HG02763 (cell line): ENCODE measurements at regions not wholly inside any gene's neighbourhood (a gene's known extent, or its start where the extent isn't known, plus 50 kb on each side); places are given as distances from the start of the nearest gene placed in this dataset.
A peak's percentile ranks its signal among the peaks of the same experiment; 100 is the strongest.
"Not testable (repeated sequence)": the region's sequence is repeated elsewhere in the genome, so short reads cannot be mapped to it uniquely, and the experiment has no call there.

Experiments used
- ATAC-seq: cut with Tn5 transposase; IDR thresholded peaks from one replicate; pipeline ENCODE4 v1.9.1; 2021; ENCODE audit warnings: mild to moderate bottlenecking, moderate library complexity; ENCODE audit not compliant: unreplicated experiment

DNA sequence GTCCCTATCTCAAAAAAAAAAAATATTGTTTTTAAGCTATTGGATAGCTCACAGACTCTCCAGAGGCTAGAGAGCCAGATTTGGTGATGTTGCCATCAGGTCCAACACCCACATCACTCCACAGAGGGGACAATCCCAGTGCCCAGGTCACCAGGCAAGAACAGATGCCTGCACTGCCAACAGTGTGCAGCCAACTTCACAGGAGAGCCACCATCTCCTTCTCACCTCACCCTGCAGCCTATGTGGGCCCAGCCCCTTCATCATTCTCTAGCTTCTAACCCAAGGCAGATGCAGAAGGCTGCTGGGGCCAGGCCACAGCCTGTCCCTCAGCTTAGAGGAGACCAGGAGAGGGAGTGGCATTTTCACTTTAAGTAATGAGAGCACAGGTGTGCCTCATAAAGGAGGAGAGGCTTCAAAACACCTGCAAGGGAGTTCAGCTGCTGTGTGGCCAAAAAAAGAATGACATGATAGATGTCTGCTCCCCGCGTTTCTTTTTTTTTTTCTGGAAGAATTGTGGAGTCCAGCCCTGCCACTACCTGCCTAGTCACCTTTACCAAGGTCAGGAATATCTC, 98.0 kb upstream of the ZSWIM2 start:
- no peak for ATAC-seq

DNA sequence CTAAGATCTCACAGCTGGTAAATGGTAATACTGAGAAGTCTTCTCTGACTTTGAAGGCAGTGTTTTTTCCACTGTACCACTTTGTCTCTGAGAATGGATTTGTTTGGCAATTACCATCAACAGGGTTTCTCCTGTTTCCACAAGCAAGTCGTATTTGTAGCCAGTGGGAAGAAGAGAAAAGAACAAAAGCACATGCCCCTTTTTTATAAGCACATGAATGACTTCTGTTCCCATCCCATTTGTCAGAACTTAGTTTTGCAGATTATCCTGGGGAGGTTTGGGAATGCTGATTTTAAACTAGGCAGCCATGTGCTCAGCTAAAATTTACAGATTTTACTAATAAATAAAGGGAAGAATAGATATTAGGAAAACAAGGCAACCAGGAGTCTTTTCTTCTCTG, 92.9 kb upstream of the ZSWIM2 start:
- no peak for ATAC-seq

DNA sequence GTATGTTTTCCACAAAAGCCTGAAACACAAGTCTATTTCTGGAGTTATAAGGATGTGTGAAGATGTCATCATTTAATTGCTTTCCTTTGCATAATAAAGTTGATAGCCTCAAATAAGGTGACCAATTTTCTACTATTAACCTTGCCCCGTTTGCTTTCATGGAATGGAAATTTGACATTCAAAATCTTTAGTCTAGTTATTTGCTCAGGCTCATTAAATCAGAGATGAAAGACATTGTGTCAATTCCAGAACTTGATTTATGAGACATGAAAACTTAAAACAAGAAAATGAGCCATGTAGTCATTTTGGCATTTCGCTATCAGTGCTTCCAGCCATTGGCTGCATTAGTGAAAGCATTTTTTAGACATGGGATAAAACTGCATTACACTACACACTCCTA, 91.5 kb upstream of the ZSWIM2 start:
- no peak for ATAC-seq

DNA sequence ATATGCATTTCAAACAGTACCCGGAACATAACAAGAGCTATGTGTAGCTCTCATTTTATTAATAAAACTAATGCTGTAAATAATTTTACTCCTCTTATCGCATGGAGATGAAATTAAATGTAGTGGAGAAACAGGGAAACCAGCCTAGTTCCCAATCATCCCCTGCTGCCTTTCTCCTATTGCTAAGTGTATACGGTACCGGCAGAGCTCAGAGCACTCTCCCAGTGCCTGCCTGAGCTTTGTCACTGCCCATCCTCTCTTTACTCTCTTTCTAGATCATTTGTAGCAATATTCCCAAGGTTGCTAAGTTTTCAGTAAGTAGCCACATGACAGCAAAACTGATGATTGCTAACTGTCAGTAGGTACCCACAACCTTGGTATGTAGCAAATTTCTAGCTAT, 85.5 kb upstream of the ZSWIM2 start:
- no peak for ATAC-seq

DNA sequence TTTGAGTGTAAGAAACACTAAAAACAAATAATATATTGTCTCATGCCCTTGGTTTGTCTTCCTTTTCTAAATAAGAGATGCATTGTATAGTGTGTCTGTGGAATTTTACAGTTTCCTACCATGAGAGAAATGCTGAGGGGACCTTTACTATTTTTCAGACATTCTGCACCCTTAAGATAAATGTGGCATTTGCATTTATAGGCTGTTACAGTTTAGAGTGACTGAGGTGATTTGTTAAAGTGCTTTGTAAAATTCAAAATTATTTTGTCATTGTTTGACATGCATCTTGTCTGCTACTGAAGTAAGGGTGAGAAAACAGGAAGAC, 78.9 kb upstream of the ZSWIM2 start:
- ATAC-seq, result no peak

DNA sequence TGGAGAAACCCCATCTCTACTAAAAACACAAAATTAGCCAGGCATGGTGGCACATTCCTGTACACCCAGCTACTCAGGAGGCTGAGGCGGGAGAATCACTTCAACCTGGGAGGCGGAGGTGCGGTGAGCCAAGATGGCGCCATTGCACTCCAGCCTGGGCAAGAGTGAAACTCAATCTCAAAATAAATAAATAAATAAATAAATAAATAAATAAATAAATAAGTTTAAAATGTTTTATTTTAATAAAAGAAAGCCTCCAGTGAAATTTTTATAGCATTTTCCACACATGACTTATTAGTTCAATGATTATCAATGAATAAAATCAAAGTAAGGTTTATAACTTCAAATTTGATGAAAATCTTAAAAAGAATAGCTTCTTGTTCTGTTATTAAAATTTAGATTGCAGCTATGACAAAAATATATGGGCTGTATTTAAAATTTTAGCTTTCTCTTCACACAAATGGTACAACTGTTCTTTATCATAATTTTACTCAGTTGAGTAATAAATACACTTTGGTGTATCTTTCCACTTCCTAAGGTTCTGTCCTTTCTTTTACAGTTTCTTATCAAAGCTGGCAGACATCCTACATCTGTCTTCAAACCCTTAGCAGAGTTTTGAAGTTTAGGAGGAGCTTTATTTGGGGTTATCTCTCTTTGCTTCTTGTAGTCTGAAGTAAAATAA, 78.4 kb upstream of the ZSWIM2 start:
- no peak for ATAC-seq

DNA sequence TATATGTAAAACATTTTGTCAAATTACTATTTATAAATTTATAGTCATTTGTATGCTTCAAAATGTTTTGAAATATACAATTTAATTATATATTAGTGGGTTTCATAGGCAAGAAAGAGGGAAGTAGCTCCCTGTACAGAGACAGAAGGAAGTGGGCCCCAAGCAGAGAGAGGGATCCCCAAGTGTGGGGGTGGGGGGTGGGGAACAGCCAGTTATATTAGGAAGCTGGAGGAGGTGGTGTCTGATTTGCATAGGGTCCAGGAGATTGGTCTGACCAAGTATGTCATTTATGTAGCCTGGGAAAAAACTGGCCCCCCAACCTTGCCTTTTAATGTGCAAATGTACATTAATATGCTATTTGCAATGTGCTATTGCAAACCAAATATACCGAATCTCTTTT, 76.5 kb upstream of the ZSWIM2 start:
- no peak for ATAC-seq

DNA sequence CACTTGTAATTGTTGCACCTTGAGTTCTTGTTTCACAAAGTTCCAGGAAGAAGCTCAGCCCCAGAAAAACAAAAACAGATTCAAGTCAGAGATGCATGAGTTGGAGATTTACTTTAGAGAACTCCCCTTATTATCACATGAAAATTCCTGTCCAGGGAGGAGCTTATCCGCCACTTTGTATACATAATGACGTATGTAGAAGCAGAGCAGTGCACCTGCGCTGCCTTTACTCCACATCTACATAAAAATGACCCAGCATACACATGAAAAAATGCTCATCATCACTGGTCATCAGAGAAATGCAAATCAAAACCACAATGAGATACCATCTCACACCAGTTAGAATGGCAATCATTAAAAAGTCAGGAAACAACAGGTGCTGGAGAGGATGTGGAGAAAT, 73.3 kb upstream of the ZSWIM2 start:
- ATAC-seq, result not testable (repeated sequence)

DNA sequence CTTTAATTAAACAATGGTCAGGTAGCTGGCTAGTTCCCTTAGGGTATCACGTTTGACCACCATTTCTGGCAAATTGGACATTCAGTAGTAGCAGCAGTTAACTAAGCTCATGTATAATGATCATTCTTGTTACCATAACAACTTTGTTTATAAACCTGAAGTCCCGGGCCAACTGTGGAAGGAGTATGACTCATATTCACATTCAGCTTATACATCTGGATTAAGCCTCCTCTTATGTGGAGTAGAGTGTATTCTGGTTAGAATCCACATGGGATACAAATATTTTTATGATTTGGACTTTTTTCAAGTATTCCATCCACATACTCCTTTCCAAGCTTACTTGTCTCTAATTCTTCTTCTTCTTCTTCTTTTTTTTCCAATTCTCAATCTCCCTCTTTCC, 70.3 kb upstream of the ZSWIM2 start:
- no peak for ATAC-seq

DNA sequence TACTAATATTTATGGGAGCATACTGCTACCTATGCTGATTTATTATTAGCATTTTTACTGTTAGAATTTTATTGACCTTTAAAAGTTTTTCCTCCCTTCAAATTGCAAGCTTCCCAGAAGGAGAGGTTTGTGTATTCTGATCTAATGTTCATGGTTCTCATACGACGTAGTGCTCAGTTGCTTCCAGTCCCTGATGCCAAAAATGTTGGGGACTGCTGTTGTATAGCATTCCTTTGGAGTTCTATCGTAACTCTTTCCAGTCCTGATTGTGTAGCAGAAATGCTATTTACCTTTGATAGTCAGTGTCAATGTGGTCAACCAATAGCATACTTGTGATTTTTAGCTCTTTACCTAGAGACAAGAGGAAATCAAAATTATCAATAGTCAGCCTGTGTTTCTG, 69.5 kb upstream of the ZSWIM2 start:
- no peak for ATAC-seq

DNA sequence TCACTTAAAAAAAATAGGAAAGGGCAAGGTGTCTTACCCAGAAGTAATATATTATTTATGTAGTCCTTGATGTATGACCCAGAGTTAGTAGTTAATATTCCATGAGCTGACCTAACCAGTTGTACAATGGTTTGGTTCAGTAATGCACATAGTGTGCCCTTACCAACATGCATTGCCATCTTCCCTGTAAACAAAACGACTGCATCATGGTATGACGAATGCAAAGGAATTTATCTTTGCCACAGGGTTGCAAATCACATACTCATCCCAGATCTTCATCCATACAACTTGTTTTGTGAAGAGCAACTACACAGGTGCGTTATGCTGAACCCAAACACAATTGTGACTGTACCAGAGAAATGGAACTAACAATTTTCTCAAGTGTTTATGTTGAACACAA, 68.9 kb upstream of the ZSWIM2 start:
- ATAC-seq, result no peak

DNA sequence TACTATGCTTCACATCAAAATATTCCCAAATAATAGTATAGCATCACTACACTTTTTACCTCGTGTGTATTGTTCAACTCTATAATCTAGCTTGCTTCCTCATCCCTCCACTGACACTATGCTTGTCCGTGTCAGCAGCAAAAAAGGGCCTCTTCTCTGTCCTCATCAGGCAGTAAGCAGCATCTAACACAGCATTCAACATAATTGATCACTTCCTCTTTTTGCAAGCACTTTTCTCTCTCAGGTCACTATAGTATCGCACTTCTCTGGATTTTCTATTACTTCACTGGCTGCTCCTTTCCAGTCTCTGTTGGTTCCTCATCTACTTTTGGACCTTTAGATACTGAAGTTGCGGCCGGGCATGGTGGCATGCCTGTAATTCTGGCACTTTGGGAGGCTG, 64.9 kb upstream of the ZSWIM2 start:
- peak; percentile 87 for ATAC-seq

DNA sequence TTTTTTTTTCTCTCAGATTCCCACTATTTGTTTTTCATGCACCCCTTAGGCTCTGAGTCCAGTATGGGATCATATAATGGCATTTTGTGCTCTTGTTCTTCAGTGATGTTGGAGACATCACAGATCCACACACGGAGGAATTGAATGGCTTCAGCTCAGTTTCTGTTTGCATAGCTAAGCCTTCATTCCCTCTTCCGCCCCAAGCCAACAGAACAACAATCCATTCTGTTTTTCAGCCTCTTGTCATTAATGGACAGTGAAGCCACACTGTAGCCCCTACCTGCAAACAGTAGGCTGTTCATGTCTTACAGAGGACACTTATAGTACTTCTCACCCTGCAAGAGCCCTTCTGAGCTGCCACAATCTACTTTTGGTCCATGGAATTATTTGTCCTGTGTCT, 64.0 kb upstream of the ZSWIM2 start:
- ATAC-seq, result no peak

DNA sequence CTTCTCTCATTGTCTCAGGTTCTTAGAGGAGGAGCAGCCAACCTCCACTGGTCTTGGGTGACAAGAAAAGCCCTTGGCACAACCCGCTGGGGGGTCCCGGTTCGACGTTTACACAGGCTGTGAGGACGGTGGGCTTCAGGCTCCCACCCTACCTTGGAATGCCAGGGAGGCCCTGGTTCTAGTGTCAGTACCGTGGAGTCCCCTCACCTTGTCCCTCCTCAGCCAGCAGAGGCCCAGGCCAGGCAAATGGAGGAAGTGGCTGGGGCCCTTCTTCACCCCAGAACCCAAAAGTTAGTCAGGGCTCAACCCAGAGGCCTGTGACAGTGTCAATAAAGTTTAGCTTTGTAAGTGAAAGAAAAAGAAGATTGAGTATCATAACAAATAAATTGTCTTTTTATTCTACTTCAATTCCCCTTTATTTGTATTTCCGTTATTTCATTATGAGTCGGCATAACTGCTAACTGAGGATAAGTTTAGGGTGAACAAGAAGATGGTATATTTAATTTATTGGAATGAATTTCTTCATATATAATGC, 62.6 kb upstream of the ZSWIM2 start:
- ATAC-seq, result no peak

DNA sequence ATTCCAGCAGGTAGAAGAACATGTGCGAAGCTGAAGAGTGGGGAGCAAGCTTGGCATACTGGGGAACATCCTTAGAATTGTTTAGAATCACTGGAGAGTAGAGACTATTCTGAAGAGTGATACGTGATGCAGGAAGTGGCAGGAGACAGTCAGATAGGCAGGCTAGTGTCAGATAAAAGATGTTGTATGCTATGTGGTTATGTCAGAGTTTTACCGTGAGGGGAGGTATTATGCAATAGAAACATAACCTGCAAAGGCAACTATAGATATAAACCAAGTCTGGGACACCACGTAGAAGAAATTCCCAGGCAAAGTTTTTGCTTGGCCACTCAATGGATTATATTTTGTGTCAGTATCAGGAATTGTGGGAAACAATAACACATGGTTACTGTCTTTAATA, 62.0 kb upstream of the ZSWIM2 start:
- ATAC-seq, result no peak

DNA sequence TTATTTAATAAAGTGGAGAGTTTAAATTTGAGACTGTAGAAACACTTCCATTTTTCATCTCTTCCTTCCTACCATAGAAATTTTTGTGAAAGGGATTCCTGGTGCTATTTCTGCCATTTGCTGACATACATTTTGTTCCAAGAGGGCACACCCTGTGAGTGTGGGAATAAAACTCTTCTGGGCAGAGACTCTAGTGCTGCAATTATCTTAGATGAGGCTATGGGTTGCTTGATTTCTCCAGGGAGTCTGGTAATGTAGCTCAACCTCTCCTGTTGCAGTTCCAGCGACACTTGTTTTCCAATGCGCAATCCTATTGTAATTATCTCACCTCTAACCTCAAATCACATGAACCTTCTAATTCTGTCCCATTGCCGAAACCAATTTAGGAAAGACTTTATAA, 60.1 kb upstream of the ZSWIM2 start:
- no peak for ATAC-seq

DNA sequence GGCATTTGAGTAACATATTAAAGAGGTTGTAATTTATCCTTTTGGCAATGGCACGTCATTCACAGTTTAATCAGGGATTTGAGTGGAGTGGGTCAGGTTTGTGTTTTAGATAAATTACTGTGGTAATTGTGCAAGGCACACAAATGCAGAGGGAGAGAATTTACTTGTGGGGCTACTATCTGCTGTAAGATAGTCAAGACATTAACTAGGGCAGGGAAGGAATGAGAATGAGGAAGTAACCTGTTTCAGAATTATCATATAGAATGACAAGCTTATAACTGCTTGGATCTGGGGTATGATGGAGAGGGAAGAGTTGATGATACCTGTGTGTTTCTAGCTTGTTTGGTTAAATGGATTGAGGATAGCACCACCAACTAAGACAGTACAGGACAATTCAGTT, 58.9 kb upstream of the ZSWIM2 start:
- no peak for ATAC-seq

DNA sequence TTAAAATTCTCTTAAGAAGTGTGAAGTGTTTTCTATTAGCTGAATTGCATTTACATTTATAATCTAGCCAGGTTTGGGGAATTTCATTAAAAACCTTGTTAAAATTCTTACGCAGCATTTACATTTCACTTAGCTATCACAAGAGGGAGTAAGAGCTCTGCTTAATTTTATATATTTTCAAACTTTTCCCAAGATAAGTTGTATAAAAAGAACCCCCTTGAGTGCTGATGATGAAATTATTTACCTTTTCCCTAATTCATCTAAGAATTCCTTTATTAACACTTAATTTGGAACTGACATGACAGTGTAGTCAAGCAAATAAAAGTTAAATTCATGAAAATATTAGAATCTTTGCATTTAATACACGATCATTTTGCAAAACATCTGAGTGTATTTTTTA, 54.2 kb upstream of the ZSWIM2 start:
- no peak for ATAC-seq
